MM.1S (cell line): ENCODE measurements at regions not wholly inside any gene's neighbourhood (a gene's known extent, or its start where the extent isn't known, plus 50 kb on each side); places are given as distances from the start of the nearest gene placed in this dataset.

Experiments used
- DNase-seq: peaks from one replicate; pipeline ENCODE4 v3.0.0-alpha.2; 2015
- H2AFZ ChIP-seq: fragments of 300-600 bp; sonication (generic); 2 replicates; pipeline ENCODE4 v1.6.0; 2016; ENCODE audit warnings: antibody characterized with exemption, low read length
- H3F3A ChIP-seq: fragments of 300-600 bp; sonication (generic); 2 replicates; pipeline ENCODE4 v1.6.1; 2016; ENCODE audit warnings: mild to moderate bottlenecking, antibody characterized with exemption, low read length, moderate library complexity, mixed read lengths; ENCODE audit not compliant: insufficient read depth
- H3K27ac ChIP-seq: fragments of 300-600 bp; sonication (generic); 2 replicates; pipeline ENCODE4 v1.5.1; 2016; ENCODE audit warnings: mild to moderate bottlenecking, low read length
- H3K27me3 ChIP-seq: fragments of 300-600 bp; sonication (generic); replicated peaks from 2 replicates; pipeline ENCODE4 v1.6.0; 2016; ENCODE audit warnings: low read length; ENCODE audit not compliant: insufficient read depth
- H3K36me3 ChIP-seq: fragments of 300-600 bp; sonication (generic); replicated peaks from 2 replicates; pipeline ENCODE4 v1.6.1; 2016; ENCODE audit warnings: mild to moderate bottlenecking, low read length, mixed read lengths; ENCODE audit not compliant: insufficient read depth
- H3K4me1 ChIP-seq: fragments of 300-600 bp; sonication (generic); 2 replicates; pipeline ENCODE4 v1.6.1; 2016; ENCODE audit warnings: low read length, mixed read lengths
- H3K4me2 ChIP-seq: fragments of 300-600 bp; sonication (generic); 2 replicates; pipeline ENCODE4 v1.6.0; 2016; ENCODE audit warnings: low read depth, low read length
- H3K4me3 ChIP-seq: fragments of 300-600 bp; sonication (generic); 2 replicates; pipeline ENCODE4 v1.5.1; 2016; ENCODE audit warnings: low read length, mixed read lengths
- H3K79me2 ChIP-seq: fragments of 300-600 bp; sonication (generic); 2 replicates; pipeline ENCODE4 v1.6.1; 2016; ENCODE audit warnings: mixed run types, low read length, mixed read lengths
- H3K9ac ChIP-seq: fragments of 300-600 bp; sonication (generic); 2 replicates; pipeline ENCODE4 v1.6.1; 2016; ENCODE audit warnings: low read length, mixed read lengths
- H3K9me2 ChIP-seq: fragments of 300-600 bp; sonication (generic); replicated peaks from 2 replicates; pipeline ENCODE4 v1.6.1; 2016; ENCODE audit warnings: mild to moderate bottlenecking, low read length, mixed read lengths; ENCODE audit not compliant: insufficient read depth
- H3K9me3 ChIP-seq: fragments of 300-600 bp; sonication (generic); replicated peaks from 2 replicates; pipeline ENCODE4 v1.6.1; 2016; ENCODE audit warnings: mild to moderate bottlenecking, low read length, mixed read lengths; ENCODE audit not compliant: insufficient read depth
- H4K20me1 ChIP-seq: fragments of 300-600 bp; sonication (generic); 2 replicates; pipeline ENCODE4 v1.6.1; 2016; ENCODE audit warnings: mild to moderate bottlenecking, low read length, moderate library complexity, mixed read lengths; ENCODE audit not compliant: insufficient read depth
- EZH2 ChIP-seq: fragments of 300-600 bp; sonication (generic); optimal IDR thresholded peaks from 2 replicates; pipeline ENCODE3; 2017; ENCODE audit warnings: low read depth, mild to moderate bottlenecking, antibody characterized with exemption, low read length, mixed read lengths
- EZH2phosphoT487 ChIP-seq: fragments of 300-600 bp; sonication (generic); IDR thresholded peaks from 2 replicates; pipeline ENCODE4 v1.6.1; 2018; ENCODE audit warnings: antibody characterized with exemption, low read length
- TF ChIP-seq, protein P1 (sequence below): fragments of 300-600 bp; sonication (generic); IDR thresholded peaks from 2 replicates; pipeline ENCODE4 v1.5.1; 2016; ENCODE audit warnings: antibody characterized with exemption, low read length, mixed read lengths

DNA sequence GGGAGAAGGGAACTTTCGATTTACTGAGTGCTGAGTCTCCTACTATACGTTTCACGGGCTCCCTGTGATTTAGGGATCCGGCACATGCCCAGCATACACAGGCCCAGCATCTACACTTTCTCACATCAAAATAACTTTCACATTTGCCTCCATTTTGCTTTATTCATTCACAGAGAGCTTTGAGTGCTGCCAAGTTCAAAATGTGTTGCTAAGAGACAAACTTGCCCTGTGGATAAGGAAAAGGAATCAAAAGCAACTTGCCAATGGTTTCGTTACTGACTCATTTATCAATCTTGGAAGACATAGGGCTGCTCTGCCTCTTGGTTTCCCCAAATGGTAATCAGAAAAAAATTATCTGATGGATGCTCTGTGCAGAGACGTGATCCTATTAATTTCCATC lies 86.3 kb upstream of the LRRN1 start:
- Histone ChIP-seq H3K9me3 (no peaks in the 10 kb centered on the region), H3K79me2 (no peaks in the 10 kb centered on the region), H3K4me2 (no peak overlapping the region), H3K27ac (no peak overlapping the region), H3K4me3 (no peak overlapping the region), H3F3A (no peaks in the 10 kb centered on the region), H3K9me2 (no peaks in the 10 kb centered on the region), H2AFZ (no peak overlapping the region), H3K36me3 (no peaks in the 10 kb centered on the region), H4K20me1 (no peaks in the 10 kb centered on the region), H3K9ac (no peak overlapping the region), H3K4me1 (no peaks in the 10 kb centered on the region), H3K27me3 (no peaks in the 10 kb centered on the region)
- no peak for DNase-seq
- TF ChIP-seq, protein P1, sequence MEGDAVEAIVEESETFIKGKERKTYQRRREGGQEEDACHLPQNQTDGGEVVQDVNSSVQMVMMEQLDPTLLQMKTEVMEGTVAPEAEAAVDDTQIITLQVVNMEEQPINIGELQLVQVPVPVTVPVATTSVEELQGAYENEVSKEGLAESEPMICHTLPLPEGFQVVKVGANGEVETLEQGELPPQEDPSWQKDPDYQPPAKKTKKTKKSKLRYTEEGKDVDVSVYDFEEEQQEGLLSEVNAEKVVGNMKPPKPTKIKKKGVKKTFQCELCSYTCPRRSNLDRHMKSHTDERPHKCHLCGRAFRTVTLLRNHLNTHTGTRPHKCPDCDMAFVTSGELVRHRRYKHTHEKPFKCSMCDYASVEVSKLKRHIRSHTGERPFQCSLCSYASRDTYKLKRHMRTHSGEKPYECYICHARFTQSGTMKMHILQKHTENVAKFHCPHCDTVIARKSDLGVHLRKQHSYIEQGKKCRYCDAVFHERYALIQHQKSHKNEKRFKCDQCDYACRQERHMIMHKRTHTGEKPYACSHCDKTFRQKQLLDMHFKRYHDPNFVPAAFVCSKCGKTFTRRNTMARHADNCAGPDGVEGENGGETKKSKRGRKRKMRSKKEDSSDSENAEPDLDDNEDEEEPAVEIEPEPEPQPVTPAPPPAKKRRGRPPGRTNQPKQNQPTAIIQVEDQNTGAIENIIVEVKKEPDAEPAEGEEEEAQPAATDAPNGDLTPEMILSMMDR: no peak

DNA sequence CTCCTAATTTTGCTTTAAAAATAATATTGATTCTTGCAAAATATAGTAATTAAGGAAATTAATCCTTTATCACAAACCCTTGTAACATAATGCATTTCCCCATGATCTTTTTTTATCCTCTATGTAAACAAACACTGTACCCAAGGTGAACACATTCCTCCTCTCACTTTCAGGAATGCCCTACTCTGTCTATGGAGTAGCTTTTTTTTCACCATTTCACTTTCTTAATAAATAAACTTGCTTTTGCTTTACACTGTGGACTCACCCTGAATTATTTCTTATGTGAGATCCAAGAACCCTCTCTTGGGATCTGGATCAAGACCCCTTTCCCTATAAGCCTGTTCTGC lies 90.5 kb upstream of the LRRN1 start:
- no peaks in the 10 kb centered on the region for H3K4me1 ChIP-seq
- no peaks in the 10 kb centered on the region for H3K27me3 ChIP-seq
- DNase-seq: no peak
- no peaks in the 10 kb centered on the region for H3K9me2 ChIP-seq
- H3K27ac ChIP-seq: no peak overlapping the region
- H3K4me2 ChIP-seq: no peak overlapping the region
- TF ChIP-seq EZH2phosphoT487 (no peak), EZH2 (no peak)
- TF ChIP-seq, protein P1: no peak
- H3K79me2 ChIP-seq: no peaks in the 10 kb centered on the region
- no peaks in the 10 kb centered on the region for H3K9me3 ChIP-seq
- no peak overlapping the region for H3K9ac ChIP-seq
- no peaks in the 10 kb centered on the region for H3K36me3 ChIP-seq
- no peak overlapping the region for H2AFZ ChIP-seq
- H3K4me3 ChIP-seq: no peak overlapping the region
- H3F3A ChIP-seq: no peaks in the 10 kb centered on the region
- no peaks in the 10 kb centered on the region for H4K20me1 ChIP-seq

DNA sequence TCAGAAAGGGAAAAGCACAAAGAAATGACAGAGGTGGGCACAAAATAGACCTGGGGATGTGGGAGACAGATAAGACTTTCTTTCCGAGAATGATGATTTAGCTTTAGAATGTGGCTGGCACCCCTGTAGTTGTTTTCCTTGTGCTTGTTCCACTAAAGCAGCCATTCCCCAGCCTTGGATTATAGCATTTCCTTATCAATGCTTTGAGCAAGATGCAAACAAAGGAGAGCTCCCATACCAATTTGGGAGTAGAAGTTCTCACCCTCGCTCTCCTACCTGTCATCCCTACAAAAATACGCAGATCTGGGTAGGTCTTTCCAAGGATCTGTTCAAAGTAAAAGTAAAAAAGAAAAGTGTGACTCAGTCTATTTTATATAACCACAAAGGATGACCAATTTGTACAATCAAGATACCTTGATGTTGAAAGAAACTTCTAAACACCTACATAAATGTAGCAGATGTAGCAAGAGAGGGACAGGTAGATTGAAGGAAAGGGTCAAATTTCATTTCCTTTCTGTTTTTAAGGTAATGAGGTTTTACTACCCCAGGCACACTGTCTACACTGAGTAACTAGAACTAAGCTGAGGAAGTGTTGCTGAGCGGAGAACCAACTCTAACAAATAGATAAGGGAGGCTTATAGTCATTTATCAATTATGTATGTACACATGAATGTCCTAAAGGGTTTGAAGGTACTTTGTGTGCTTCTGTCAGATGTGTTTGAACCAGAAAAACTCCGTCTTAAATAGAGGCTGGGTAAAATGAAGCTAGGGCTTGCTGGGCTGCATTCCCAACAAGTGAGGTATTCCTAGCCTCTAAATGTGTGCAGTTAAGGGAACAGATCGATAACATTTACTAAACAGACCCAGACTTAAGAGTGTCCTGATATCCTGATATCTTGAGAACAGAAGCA lies 91.1 kb upstream of the LRRN1 start:
- no peaks in the 10 kb centered on the region for H3F3A ChIP-seq
- no peak overlapping the region for H3K4me2 ChIP-seq
- DNase-seq: no peak
- no peaks in the 10 kb centered on the region for H3K9me2 ChIP-seq
- H3K9me3 ChIP-seq: no peaks in the 10 kb centered on the region
- no peak overlapping the region for H2AFZ ChIP-seq
- no peaks in the 10 kb centered on the region for H3K36me3 ChIP-seq
- no peaks in the 10 kb centered on the region for H4K20me1 ChIP-seq
- H3K27me3 ChIP-seq: no peaks in the 10 kb centered on the region
- H3K4me3 ChIP-seq: no peak overlapping the region
- no peaks in the 10 kb centered on the region for H3K79me2 ChIP-seq
- TF ChIP-seq EZH2phosphoT487 (no peak), EZH2 (no peak)
- TF ChIP-seq, protein P1: no peak
- no peak overlapping the region for H3K9ac ChIP-seq
- no peaks in the 10 kb centered on the region for H3K4me1 ChIP-seq
- no peak overlapping the region for H3K27ac ChIP-seq
